HG03520 (cell line): ENCODE measurements at regions not wholly inside any gene's neighbourhood (a gene's known extent, or its start where the extent isn't known, plus 50 kb on each side); places are given as distances from the start of the nearest gene placed in this dataset.
A peak's percentile ranks its signal among the peaks of the same experiment; 100 is the strongest.
"Not testable (repeated sequence)": the region's sequence is repeated elsewhere in the genome, so short reads cannot be mapped to it uniquely, and the experiment has no call there.

ENCODE experiments used
- ATAC-seq: cut with Tn5 transposase; IDR thresholded peaks from one replicate; pipeline ENCODE4 v1.9.1; 2021; ENCODE audit warnings: mild to moderate bottlenecking, moderate library complexity; ENCODE audit not compliant: unreplicated experiment

DNA sequence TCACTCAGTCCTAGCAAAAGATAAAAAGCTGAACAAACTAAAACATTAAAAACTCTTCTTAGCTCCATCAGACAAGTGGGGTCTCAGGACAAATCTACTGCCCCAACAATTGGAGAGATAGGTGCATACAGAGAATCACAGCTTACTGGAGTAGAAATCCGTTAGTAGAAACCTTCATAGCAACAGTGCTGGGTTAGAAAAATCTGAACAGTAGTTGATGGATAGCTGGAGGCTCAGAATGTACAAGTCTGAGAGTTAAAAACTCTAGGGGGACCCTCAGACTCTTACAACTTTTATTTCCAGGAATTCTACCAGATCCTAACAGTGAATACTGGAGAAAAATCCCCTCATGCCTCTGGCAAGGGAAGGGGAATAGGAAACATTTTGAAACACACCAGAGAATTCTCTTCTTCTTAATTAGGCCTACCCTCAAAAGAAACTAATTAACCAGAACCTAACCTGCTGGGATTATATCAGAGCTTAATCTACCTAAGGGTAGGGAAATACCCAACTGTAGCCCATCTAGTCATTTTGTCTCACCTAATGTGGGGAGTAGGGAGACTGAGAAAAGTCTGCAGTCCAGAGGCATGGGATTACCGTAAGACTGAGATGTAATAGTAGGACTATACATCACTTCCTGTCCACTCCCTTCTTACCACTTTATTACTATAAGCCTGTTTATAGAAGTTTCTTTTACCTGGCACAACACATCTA is 165.0 kb upstream of the CTSO start:
- ATAC-seq: no peak

DNA sequence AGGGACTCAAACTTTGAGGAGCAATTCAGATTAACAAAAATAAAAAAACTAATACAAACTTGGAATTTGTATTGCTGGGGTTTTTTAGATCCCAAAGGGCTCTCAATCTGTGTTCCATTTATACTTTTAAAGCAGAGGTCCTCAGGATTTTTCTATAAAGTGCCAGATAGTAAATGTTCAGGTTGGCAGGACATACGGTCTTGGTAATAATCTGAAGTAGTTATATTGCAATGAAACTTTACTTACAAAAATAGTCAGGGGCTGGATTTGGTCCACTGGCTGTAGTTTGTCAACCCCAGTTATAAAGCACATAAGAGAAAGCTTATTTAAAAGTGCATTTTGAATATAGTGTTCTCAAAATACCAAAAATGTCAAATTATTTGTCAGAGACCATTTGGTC is 164.1 kb upstream of the CTSO start:
- no peak for ATAC-seq

DNA sequence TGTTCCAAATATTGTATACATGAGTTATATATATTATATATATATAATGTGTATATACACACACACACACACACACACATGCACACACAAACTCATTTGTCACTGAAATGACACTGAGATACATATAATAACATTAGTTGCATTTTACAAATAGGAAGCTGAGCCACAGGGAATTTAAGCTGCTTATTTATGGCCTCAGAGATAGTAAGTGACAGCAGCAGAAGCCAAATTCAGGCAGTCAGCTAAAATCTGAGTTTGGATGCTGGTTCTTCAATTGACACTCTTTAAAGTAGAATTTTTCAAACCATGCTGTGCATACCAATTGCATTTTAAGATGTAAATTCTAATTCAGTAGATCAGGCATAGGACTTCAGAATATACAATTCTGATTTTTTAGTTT is 163.3 kb upstream of the CTSO start:
- no peak for ATAC-seq

DNA sequence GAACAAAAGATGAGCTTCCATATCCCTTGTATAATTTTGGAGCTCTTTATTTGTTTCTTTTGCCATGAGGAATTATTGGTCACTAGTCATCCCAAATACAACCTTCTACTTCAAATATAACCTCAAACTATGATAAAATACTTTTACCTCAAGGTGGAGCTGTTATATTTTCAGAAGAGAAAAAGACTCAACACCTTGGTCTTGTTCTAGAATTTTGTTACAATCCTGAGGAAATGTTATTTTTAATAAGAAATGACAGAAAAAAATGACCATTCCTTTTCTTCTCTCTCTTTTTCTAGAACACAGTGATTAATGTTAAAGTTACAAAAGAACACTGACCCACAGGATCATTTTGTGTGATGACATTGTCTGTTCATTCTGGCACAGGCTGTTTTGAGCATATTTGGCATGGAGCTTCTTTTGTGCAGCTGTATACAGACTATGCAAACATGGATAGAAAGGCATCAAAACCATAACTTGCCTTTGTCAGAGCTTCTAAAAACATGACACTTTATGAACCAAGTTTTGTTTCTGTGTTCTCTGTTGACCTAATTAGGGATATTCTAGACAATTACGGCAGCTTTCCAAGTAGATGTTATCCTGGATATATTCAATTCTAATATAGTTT is 159.6 kb upstream of the CTSO start:
- ATAC-seq: no peak

DNA sequence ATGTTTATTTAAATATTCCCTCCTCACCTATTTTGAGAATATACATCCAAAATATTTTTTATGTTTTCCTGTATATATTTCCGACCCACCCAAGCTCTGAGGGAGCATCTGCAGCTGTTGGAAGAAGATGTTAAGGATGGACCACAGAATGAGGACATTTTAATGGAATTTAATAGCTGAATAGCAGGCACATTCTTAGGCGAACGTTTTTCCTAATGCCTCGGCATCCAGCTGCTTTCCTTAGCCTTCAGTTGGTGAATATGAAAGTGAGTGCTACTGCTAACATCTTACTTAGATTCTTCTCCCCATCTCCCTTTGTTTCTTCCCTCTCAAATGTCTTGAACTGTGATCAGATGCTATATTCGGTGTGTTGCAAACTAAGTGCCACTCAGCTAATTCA is 158.0 kb upstream of the CTSO start:
- ATAC-seq: no peak

DNA sequence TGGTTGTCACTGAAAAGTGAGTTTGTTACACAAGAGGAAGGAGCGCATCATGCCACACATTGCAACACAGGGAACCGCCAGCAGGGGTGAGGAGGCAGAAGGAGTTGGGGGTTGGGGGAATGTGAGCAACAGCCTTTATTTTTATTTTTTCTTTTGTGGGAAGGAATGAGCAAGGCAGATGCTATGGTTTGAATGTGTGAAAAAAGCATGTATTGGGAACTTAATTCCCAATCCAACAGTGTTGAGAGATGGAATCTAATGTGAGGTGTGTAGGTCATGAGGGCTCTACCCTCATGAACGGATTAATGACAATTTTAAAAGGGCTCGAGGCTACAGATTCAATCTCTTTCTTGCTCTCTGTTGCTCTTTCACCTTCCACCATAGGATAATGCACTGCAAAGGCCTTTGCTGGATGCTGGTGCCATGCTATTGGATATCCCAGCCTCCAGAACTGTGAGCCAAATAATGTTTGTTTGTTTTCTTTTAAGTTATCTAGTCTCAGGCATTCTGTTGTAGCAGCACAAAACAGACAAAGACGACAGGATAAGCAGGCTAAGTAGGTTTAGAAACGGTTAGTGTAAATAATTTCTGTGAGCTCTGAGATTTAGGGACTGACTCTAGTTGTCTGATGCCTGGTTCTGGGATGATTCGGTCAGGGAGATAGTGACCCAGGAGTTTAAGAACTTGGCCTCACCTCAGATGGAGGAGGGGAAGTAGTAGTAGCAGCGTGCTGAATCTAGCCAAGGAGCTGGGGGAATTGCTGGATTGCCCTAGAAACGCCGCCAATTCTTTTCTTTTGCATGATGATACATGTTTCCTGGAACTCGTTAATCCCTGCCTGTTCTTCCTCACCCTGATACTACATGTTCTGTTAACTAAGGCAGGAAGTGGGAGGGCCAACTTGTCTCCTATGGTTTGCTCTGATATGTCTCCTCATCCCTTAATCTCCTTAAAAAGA is 156.6 kb upstream of the CTSO start:
- no peak for ATAC-seq

DNA sequence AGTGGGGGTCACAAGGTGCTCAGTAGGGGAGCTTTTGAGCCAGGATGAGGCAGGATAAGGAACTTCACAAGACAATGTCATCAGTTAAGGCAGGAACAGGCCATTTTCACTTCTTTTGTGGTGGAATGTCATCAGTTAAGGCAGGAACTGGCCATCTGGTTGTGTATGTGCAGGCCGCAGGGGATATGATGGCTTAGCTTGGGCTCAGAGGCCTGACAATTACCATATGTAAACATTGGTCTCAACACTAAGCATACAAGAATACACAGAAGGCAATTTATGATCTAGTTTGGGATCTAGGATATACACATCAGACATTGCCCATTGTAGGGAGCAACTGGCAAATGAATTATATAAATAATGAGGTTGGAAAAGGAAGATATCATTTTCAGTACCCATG is 155.4 kb upstream of the CTSO start:
- not testable (repeated sequence) for ATAC-seq

DNA sequence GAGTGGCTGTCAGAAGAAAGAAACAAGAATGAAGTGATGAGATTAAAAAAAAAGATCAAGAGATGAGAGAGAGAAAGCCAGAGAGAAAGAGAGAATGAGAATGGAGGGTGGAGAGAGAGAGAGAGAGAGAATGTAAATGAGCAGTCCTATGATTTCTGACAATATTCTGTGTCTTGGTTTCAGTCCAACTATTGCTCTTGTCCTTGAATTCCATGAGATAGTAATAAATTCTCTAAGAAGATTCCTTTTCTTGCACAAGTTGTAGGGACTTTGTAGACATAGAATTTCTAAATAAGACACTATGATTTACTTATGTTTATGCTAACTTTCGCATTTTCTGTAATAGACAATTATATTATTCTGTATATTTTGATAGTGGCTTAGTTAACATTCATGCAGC is 149.6 kb upstream of the CTSO start:
- no peak for ATAC-seq

DNA sequence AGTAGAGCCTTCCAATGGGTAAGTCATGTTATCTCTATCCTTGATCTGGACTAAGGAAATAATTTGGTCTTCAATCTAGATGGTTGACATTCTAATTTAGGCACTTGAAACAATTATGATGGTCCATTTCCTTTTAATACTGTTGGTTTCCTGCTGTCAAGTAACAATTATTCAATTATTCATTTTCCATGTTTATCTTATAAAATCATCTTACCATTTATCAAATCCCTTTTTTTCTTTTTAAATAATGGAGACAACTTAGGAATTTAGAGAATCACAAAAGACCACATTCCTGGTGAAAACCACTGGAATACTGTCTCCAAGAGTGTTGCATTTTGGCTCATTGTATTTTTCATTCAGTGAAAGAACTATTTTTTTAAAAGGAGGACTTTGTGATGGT is 148.7 kb upstream of the CTSO start:
- ATAC-seq: no peak

DNA sequence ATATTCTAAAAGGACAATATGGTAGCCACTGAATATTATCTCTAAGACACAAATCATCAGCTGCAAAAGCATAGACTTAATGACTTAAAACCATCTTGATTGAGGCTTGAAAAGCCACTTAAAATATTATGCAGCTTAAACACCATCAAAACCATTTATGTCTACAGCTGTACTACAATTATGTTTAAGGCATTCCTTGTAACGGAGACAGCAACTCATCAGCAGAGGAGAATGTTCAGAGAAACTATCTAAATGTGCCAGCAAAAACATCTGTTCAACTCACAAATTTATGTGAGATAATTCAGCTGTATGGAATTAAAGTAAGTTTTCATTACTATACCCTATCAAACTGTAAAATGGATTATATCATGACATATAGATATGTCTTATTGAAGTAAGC is 147.9 kb upstream of the CTSO start:
- ATAC-seq: no peak

DNA sequence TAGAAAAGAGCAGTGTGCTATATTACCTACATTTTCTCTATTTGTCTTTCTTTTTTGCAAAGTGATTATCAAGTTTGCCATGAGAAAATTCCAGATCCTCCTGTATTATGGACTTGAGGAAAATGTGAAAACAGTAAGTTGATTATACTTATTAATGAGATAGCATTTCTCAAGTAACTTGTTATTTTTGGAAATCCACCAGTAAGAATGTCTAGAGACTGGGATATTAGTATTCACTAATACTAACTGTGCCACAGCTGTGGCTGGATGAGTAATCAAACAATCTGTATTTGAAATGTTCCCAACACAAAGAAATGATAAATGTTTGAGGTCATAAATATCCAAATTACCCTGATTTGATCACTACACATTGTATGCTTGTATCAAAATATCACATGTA is 147.0 kb upstream of the CTSO start:
- ATAC-seq: no peak

DNA sequence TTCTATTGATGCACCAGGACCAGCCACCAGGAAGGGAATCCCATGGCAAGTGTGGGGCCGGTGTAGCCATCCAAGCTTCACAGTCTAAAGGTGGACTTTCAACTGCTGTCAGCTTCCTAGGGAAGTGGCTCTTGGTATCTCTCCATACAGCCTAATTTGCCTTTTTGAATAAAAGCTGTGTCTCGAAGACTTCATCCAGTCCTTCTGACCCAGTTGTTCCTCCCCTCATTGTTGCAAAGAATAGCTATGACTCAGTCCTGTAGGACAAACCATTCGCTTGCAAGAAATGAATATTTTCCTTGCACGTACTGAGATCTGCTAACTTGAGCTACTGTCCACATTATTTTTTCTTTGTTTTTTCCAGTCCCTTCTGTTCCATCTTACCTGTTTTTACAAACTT is 145.1 kb upstream of the CTSO start:
- ATAC-seq: no peak

DNA sequence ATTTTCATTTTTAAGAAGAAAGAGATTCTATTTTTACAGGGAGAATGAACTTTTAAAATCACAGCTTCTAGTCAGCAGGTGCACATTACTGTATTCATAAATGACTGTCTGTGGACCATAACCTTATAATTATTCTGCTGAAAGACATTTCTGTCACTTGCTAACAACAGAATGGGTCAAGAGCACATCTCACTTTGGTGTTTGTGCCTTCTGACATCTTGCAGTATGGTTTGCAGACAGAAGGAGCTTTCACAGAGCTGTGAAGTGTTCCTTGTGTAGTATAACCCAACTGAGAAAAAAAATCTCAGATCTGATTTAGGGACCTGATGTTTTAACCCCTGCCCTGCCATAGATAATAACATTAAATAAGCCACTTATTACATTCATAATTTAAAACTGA is 131.4 kb upstream of the CTSO start:
- ATAC-seq: no peak

DNA sequence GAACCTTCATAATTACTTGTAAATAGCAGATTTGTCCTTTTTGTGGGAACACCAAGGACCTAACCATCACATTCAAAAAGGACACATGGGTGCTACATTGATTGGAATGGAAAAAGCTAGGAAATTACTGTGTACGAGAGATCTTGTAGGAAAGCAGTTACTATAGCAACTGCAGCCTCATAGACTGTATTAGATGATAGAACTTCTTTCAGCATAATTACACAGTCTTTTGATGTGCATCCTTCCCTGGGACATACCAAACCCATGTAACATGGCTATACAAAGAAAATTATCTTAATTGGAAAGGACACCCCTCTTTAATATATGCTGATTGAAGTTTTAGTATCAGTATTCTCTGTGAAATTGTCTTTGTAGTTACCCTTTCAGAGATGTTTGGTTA is 130.7 kb upstream of the CTSO start:
- ATAC-seq: no peak

DNA sequence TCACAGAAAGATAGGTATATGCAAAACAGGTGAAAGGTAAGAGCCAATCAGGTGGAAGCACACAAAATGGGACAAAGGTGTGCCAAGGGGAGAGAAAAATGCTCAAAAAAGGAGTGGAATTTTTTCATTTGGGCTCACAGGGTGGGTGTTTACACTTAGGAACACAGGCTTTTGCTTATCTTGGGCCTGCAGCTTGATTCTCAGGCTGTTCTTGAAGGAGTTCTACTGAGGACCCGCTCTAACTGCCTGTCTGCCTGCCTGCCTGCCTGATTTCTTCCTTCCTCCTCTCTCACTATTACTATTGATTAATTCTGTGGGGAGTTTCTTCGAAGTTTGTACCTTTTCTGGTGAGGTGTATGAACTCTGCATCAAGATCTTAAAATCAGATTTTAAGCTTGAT is 120.3 kb upstream of the CTSO start:
- no peak for ATAC-seq

DNA sequence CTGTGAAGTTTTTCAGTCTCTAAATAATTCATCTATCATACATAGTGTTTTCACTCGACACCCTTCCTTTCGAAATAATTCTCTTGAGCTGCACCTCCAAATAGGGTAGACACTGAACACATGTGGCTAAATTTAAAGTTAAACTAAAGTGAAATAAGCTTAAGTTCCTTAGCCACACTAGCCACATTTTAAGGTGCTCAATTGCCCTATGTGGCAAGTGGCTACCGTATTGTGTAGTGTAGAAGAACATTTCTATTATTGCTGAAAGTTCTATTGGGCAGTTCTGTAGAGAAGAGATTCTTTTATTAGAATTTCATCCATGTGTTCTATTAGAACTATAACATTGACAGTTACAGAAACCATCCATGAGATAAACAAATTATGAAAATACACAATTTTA is 107.0 kb upstream of the CTSO start:
- ATAC-seq: no peak

DNA sequence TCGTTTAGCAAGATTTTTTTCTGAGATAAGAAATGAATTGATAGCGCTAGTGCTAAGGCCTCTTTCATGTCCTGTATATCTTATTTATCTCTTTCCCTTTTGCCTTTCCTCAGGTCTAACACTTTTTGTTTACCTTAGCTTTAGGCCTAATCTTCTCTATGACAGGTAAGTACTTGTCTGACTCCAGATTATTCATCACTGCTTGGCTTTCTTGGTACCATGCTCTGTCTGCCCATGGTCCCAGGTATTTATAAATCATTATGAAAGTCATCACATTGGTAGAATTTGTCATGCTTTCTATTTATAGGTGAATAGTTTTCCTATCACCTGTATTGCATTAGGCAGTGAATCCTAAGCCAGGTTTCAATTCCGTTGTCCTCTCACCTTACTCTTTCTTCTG is 99.5 kb upstream of the CTSO start:
- no peak for ATAC-seq

DNA sequence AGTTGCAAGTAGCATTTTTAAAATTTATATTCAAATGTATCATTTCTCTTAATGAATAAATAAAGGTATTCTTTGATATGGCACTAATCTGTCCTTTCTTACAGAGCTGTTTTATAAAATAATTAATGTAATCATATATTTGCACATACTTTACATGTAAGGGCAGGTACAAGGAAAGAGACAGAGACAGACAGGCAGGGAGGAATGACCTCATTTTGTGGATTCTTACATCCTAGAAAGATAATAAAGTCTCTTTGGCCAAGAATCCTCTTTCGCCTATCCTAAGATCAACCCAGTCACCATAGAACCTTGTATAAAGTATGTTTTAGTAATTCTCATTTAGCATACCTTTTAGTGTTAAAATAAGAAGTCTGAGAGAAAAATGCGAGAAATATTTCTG is 98.5 kb upstream of the CTSO start:
- no peak for ATAC-seq

DNA sequence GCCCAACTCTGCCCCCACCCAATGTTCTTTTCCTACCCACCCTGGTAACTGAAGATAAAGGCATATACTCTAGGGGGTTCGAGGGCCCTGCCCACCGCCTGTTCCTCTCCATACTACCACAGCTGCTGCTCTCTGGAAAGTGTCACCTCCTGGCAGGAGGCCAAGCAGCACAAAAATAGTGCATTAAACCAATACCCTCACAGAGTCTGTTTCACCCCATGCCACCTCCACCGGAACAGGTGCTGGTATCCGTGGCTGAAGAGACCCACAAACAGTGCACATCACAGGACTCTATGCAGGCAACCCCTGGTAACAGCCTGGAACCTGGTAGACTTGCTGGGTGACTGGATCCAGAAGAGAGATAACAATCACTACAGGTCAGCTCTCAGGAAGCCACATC is 85.1 kb upstream of the CTSO start:
- ATAC-seq: no peak

DNA sequence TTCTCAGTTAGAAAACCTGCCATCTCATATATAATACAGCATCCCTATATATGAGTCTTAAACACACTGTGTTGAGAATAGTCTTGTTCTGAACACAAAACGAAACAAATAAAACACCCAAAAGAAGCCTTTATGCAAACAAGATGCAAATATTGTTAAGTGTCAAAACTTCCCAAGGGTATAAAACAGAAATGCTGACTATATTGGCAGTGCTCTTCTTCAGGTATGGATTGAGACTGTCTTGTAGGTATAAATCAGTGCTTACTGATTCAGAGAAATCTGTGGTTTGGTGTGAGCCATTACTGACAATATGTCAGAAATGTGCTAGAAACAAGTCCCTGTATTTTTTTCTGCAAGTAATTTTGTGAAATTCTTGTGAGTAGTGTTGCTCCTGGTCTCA is 82.8 kb upstream of the CTSO start:
- peak; percentile 54 for ATAC-seq

DNA sequence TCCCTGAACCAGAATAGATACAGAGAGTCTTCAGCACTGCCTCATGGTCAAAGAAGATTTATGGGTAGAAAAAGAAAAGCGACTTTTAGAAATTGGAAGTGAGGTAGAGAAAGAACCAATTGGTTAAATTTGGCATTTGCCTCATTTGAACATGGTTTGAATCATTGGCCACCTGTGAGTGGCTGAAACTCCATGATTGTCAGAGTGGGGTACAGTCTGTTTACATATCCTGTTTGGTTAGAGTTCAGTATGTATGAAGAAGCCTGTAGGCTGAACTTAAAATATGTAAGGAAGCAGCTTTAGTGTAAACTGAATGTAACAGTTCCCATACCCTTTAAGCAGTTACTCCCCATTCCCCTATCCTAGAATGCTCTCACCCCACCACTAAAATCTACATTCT is 76.0 kb upstream of the CTSO start:
- no peak for ATAC-seq

DNA sequence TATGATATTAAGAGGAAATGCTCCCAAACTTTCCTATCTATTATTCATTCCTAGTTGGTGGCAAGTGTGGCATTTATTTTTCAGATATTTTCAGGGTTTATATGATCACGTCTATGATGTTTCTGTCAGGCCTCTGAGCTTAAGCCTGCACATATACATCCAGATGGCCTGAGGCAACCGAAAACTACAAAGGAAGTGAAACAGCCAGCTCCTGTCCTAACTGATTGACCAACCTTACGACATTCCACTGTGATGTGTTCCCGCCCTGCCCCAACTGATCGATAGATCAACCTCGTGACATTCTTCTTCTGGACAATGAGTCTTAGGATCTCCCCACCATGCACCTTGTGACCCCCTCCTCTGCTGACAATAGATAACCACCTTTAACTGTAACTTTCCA is 67.6 kb upstream of the CTSO start:
- no peak for ATAC-seq
